T-helper 17 cell (primary cell): ENCODE measurements at regions not wholly inside any gene's neighbourhood (a gene's known extent, or its start where the extent isn't known, plus 50 kb on each side); places are given as distances from the start of the nearest gene placed in this dataset.

Experiments
- ATAC-seq: fragments of 150-1000 bp; cut with Tn5 transposase; 2 replicates; pipeline ENCODE4 v1.10.0; 2021; ENCODE audit warnings: mild to moderate bottlenecking, moderate library complexity
- DNase-seq, 3 donors: peaks; one replicate each; pipeline versions ENCODE4 v3.0.0 to v3.0.0-alpha.2; 2020 to 2021
- H3K9me3 ChIP-seq: one replicate; pipeline ENCODE4 v1.7.0; 2013; ENCODE audit warnings: low read length, mild to moderate bottlenecking; ENCODE audit not compliant: control insufficient read depth, poor library complexity, severe bottlenecking
- H3K27ac Mint-ChIP-seq: one replicate; pipeline ENCODE4 v1.8.0; 2022; ENCODE audit warnings: mild to moderate bottlenecking, moderate library complexity, mixed read lengths
- H3K27me3 Mint-ChIP-seq: one replicate; pipeline ENCODE4 v1.8.0; 2022; ENCODE audit warnings: mixed read lengths
- H3K36me3 Mint-ChIP-seq: one replicate; pipeline ENCODE4 v1.8.0; 2022; ENCODE audit warnings: low read depth, mixed read lengths
- H3K4me1 Mint-ChIP-seq: one replicate; pipeline ENCODE4 v1.8.0; 2022; ENCODE audit warnings: mild to moderate bottlenecking, mixed read lengths
- H3K4me3 Mint-ChIP-seq: one replicate; pipeline ENCODE4 v1.8.0; 2022; ENCODE audit warnings: mild to moderate bottlenecking, moderate library complexity, mixed read lengths

DNA sequence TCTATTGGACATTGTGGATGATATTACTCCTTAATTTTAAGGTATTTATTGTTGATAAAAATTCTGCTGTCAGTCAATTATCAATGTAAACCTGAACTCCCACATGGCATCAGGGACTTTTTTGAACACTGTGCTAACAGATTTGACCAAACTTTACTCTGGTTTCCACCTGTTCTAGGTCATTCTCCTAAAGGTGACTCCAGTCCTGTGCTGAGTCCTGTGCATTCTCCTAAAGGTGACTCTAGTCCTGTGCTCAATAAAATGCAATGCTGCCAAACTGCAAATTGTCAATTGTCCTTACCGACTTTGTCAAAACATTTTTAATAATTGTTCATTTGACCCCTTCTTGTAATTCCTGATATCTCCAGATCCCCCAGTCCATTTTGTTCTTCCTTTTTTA, 408.4 kb upstream of the EPHA7 start:
- Mint-ChIP-seq H3K4me3 (no peak overlapping the region), H3K27ac (no peak overlapping the region), H3K4me1 (no peaks in the 10 kb centered on the region)

DNA sequence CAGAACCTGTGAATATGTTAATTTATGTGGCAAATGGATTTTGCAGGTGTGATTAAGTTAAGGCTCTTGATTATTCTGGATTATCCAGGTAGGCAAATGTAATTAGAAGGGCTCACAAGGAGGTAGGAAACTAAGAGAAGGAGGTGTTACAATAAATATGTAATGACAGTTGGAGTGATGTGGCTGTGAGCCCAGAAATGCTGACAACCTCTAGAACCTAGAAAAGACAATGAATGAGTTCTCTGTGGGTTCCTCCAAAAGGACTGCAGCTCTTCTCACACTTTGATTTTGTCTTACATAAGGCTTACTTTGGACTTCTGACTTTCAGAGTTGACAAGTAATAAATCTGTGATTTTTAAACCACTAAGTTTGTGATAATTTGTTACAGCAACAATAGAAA, 406.6 kb upstream of the EPHA7 start:
- no peaks in the 10 kb centered on the region for H3K36me3 Mint-ChIP-seq
- no peak overlapping the region for H3K4me3 Mint-ChIP-seq
- no peaks in the 10 kb centered on the region for H3K4me1 Mint-ChIP-seq
- no peak for ATAC-seq
- no peaks in the 10 kb centered on the region for H3K27me3 Mint-ChIP-seq
- no peak for DNase-seq
- no peak overlapping the region for H3K27ac Mint-ChIP-seq
- H3K9me3 ChIP-seq, result no peaks in the 10 kb centered on the region

More for the DNA sequence above, 408.4 kb upstream of the EPHA7 start:
- Mint-ChIP-seq H3K36me3 (no peaks in the 10 kb centered on the region), H3K27me3 (no peaks in the 10 kb centered on the region)
- no peak for DNase-seq
- no peaks in the 10 kb centered on the region for H3K9me3 ChIP-seq
- no peak for ATAC-seq

DNA sequence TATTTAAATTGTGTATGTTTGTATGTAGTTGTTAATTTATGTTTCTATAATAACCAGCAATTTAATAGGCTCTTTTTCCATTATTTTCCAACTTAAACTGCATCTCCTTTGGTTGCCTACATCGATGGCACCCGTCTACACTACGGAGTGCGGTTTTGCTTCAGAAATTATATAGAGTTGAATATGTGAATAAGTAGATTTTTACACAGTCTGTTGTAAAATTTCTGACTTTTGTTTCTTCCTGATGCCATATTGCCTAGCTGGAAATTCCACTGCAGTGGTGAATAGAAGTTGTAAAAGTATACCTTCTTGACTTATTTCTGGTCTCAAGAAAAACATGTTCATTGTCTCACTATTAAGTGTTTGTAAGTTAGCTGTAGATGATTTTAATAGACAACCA, 404.1 kb upstream of the EPHA7 start:
- DNase-seq (no peak), ATAC-seq (no peak)
- Mint-ChIP-seq H3K27me3 (no peaks in the 10 kb centered on the region), H3K4me1 (no peaks in the 10 kb centered on the region), H3K36me3 (no peaks in the 10 kb centered on the region), H3K27ac (no peak overlapping the region), H3K4me3 (no peak overlapping the region)
- no peaks in the 10 kb centered on the region for H3K9me3 ChIP-seq

DNA sequence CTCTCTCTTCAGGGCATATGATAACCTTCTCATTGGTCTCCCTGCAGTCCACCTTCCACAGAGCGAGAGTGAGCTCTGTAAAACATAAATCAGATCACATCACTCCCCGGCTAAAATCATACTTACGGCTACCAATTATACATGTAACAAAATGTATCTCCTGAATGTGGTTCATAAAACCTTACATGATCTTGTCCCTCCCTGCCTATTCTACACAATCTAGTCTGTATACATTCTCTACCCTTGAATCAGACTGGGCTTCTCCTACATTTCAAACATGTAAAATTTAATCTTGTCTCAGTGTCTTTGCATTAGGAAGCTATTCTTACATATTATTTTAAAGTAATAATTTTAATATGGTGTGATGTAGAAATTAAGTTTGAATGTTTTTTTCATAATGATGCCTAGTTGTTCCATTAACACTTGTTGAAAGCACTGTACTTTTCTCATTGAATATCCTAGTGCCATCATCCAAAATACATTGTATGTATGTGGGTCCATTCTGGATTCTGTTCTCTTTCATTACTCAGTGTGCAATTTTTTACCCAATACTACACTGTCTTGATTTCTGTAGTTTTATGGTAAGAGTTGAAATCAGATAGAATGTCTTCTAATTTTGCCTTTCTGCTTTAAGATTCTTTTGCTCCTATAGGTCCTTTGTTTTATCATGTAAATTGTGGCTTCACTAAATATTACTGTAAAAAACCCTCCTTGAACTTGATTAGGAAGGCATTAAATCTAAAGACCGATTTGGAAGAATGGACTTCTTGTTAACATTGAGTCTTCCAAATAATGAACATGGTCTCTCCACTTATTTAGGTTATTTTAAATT, 403.3 kb upstream of the EPHA7 start:
- no peak overlapping the region for H3K27ac Mint-ChIP-seq
- DNase-seq, result no peak
- no peaks in the 10 kb centered on the region for H3K36me3 Mint-ChIP-seq
- H3K9me3 ChIP-seq, result no peaks in the 10 kb centered on the region
- H3K4me1 Mint-ChIP-seq, result no peaks in the 10 kb centered on the region
- ATAC-seq, result no peak
- H3K27me3 Mint-ChIP-seq, result no peaks in the 10 kb centered on the region
- H3K4me3 Mint-ChIP-seq, result no peak overlapping the region

DNA sequence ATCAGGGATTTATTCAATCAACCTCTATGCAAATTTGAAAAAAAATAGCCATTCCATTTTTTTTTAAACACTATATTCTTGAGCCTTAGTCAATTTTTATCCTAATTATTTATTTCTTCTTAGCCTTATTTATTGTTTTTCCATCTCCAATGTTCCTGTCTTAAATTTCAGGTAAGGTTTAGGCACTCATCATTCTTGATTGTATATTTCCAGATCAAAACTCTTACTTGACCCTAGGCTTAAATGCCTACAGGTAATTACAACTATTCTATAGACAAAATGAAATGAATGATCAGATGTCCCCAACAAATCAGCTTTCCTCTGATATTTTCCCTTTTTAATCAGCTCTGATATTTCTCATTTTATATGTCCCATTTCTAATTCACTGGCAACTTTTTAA, 402.6 kb upstream of the EPHA7 start:
- H3K9me3 ChIP-seq, result no peaks in the 10 kb centered on the region
- H3K27me3 Mint-ChIP-seq, result no peaks in the 10 kb centered on the region
- no peaks in the 10 kb centered on the region for H3K36me3 Mint-ChIP-seq
- no peaks in the 10 kb centered on the region for H3K4me1 Mint-ChIP-seq
- H3K4me3 Mint-ChIP-seq, result no peak overlapping the region
- H3K27ac Mint-ChIP-seq, result no peak overlapping the region
- DNase-seq, result no peak
- ATAC-seq, result no peak

DNA sequence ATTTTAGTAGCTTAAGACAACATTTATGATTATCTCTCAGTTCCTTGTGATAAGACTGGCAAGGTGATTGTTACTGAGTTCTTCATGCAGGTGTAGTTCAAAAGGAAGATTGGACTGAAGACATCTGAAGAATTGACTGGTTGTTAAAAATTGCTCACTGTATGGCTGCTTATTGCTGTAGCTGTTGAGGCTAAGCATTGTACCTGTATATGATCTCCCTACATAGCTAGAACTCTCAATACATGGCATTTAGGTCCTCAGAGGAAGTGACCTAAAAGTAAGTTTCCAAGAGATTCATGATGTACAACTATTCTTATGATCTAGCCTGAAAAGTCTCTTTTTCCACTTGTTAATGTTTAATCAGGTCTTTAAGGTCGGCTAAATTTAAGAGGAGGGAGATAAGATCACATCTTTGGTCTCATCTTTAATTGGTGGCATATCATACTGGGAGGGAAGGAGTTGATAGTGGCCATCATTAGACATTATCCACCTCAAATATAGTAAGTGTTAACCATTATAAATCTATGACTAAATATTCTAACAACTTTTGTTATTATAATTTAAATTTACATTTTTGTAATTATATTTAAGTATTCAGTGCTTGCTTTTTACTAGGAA, 401.2 kb upstream of the EPHA7 start:
- H3K27me3 Mint-ChIP-seq, result no peaks in the 10 kb centered on the region
- ATAC-seq (no peak), DNase-seq (no peak)
- no peak overlapping the region for H3K27ac Mint-ChIP-seq
- no peaks in the 10 kb centered on the region for H3K9me3 ChIP-seq
- H3K4me1 Mint-ChIP-seq, result no peaks in the 10 kb centered on the region
- no peak overlapping the region for H3K4me3 Mint-ChIP-seq
- H3K36me3 Mint-ChIP-seq, result no peaks in the 10 kb centered on the region

DNA sequence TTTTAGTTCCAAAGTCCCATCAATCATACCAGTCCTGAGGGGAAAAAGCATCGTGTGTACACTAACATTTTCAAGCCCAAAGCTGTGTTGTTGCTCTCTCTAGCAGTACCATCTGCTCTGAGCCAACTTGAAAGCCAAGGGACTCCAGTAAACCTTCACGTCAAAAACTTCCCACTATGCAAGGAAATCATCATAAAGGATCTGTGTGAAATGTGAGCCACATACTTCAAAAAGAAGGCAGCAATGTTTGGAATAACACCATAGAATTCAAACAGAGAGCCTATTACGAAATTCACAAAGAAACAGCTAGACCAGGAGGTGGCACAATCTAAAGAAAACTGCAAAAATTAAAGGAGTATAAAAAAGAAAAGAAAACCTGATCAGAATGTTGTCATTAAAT, 399.8 kb upstream of the EPHA7 start:
- ATAC-seq (no peak), DNase-seq (no peak)
- Mint-ChIP-seq H3K4me3 (no peak overlapping the region), H3K4me1 (no peaks in the 10 kb centered on the region), H3K36me3 (no peaks in the 10 kb centered on the region), H3K27ac (no peak overlapping the region), H3K27me3 (no peaks in the 10 kb centered on the region)
- H3K9me3 ChIP-seq, result no peaks in the 10 kb centered on the region

DNA sequence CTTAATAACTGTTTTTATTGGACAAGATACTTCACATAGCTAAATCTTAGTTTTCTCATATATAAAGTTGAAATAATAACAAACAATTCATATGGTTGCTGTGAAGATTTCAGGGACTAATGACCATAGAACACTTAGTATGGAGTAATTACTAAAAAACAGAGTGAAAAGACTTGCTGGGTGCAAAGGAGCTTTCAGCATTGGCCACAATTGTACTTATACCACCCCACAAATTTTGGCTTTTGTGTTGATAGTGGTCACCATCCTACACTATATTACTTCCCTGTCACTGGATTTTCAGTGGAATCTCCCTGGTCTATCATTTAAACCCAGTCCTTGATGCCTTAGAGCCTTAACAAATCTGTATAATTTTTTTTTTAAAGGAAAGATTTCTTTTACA, 398.6 kb upstream of the EPHA7 start:
- no peaks in the 10 kb centered on the region for H3K9me3 ChIP-seq
- no peaks in the 10 kb centered on the region for H3K36me3 Mint-ChIP-seq
- ATAC-seq (no peak), DNase-seq (no peak)
- no peaks in the 10 kb centered on the region for H3K4me1 Mint-ChIP-seq
- no peak overlapping the region for H3K4me3 Mint-ChIP-seq
- H3K27ac Mint-ChIP-seq, result no peak overlapping the region
- no peaks in the 10 kb centered on the region for H3K27me3 Mint-ChIP-seq

DNA sequence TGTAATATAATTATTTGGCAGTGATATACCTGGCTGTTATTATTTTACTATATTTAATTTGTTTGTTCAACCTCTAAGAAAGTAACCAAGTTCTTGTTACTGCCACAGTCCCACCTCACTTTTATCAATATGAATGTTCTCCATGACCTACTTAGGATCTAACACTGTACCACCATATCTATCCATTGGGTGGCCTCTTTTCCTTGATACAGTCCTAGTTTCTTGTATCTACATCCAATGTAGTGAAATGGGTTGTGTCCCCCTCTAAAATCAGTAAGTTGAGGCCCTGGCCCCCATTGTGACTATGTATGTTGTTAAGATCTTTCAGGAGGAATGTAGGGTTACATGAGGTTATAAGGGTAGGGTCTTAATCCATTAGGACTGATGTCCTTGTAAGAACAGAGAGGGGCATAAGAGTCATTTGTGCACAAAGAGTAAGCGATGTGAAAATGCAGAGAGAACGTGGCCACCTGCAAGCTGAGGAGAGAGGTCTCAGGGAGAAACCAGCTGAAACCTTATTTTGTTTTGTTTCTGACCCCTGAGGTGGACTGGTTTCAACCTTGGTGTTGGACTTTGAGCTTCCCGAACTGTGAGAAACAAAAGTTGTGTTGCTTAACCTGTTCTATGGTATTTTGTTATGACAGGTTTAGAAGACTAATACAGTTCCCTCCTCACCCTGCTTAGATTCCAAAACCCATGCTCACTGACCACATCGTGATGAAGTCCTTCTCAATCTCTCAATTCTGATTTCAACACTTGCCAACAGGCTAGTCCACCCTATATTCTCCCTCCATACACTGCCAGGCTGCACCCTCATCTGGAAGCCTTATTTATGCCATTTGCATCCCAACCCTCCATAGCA, 387.3 kb upstream of the EPHA7 start:
- Mint-ChIP-seq H3K4me1 (no peaks in the 10 kb centered on the region), H3K27me3 (no peaks in the 10 kb centered on the region), H3K4me3 (no peak overlapping the region), H3K27ac (no peak overlapping the region), H3K36me3 (no peaks in the 10 kb centered on the region)
- no peaks in the 10 kb centered on the region for H3K9me3 ChIP-seq
- DNase-seq, result no peak
- ATAC-seq, result no peak

DNA sequence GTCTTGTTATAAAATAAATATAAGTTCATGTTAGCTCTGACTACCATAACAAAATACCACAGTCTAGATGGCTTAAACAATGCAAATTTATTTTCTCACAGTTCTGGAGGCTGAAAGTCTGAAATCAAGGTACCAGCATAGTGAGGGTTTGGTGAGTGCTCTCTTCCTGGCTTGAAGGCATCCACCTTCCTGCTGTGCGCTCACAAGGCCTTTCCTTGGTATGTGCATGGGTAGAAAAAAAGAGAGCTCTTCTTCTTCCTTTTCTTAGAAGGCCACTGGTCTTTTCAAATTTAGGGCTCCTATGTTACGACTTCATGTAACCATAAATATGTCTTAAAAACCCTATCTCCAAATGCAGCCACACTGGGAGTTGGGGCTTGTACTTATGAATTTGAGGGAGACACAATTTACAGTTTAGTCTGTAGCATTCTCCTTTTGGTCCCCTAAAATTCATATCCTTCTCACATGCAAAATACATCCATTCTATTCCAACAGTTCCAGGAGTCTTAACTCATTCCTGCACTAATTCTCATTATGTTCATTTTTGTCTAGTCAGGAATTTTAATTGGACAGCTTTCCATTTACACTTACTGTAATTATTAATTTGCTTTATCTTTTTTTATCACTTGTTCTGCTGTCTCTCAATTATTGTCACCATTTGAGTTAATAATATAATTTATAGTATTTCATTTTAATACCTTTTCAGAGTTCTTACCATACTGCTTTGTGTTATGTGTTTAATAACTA, 381.9 kb upstream of the EPHA7 start:
- no peak for DNase-seq
- H3K9me3 ChIP-seq, result no peaks in the 10 kb centered on the region
- Mint-ChIP-seq H3K27ac (no peak overlapping the region), H3K36me3 (no peaks in the 10 kb centered on the region), H3K4me1 (no peaks in the 10 kb centered on the region), H3K4me3 (no peak overlapping the region), H3K27me3 (no peaks in the 10 kb centered on the region)
- ATAC-seq, result no peak

DNA sequence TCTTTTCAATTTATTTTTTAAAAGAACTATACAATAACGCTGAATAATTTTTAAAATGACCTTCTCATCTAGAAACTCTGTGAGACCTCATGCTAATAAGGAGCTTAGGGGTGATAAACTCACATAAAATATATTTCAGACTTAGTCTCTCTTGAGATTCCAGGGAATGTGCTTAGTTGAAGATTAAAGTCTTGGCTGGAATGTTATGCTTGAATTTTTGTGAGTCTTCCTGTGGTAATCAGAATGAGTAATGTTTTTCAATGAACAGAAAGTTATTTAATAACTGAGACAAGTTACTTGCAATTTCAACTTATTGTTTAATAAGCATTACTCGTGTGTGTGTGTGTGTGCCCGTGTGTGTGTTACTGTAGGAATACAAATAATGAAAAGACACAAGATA, 379.9 kb upstream of the EPHA7 start:
- Mint-ChIP-seq H3K27me3 (no peaks in the 10 kb centered on the region), H3K4me1 (no peaks in the 10 kb centered on the region), H3K36me3 (no peaks in the 10 kb centered on the region), H3K27ac (no peak overlapping the region), H3K4me3 (no peak overlapping the region)
- no peaks in the 10 kb centered on the region for H3K9me3 ChIP-seq
- no peak for ATAC-seq
- no peak for DNase-seq

DNA sequence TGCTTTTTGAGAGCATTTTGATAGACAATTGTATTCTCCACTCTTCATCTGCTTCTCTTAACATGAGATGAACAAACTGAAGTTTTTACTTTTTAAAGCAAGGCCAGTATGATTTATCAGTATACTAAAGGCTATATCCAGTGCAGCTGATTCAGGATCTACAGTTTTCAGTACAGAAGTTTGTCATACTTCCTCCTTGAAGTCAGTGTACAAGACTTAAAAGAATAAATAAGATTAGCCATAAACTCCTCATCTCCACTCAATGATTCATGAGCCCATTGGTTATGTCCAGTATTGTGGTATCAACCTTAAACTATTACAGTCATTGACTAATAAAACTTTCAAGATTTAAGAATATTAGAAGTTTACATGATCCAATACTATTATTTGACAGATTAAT, 374.8 kb upstream of the EPHA7 start:
- no peaks in the 10 kb centered on the region for H3K4me1 Mint-ChIP-seq

DNA sequence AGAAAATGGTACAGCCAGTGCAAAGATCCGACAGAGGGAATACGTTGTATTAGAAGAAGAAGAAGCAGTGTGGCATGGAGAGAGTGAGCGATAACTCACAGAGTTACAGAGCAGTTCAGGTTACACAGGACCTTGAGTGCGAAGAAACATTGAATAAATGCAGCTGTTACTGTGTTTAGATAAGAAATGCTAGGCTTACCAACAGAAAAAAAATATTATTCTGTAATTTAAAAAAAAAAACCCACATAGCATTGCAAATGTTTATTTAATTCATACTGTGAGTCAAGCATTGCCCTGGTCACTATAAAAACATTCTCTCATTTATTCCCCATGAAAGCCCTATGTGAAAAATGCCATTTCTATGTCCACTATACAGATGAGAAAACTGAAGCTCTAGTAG, 373.4 kb upstream of the EPHA7 start:
- ATAC-seq, result no peak
- Mint-ChIP-seq H3K4me3 (no peak overlapping the region), H3K36me3 (no peaks in the 10 kb centered on the region), H3K4me1 (no peaks in the 10 kb centered on the region), H3K27me3 (no peaks in the 10 kb centered on the region), H3K27ac (no peak overlapping the region)
- no peak for DNase-seq
- H3K9me3 ChIP-seq, result no peaks in the 10 kb centered on the region

More for the DNA sequence above, 374.8 kb upstream of the EPHA7 start:
- no peak for ATAC-seq
- no peaks in the 10 kb centered on the region for H3K9me3 ChIP-seq
- Mint-ChIP-seq H3K36me3 (no peaks in the 10 kb centered on the region), H3K4me3 (no peak overlapping the region), H3K27ac (no peak overlapping the region), H3K27me3 (no peaks in the 10 kb centered on the region)
- DNase-seq, result no peak
